ENCODE measurements at regions not wholly inside any gene's neighbourhood (a gene's known extent, or its start where the extent isn't known, plus 50 kb on each side); places are given as distances from the start of the nearest gene placed in this dataset.

- TF ChIP-seq, protein P1, sequence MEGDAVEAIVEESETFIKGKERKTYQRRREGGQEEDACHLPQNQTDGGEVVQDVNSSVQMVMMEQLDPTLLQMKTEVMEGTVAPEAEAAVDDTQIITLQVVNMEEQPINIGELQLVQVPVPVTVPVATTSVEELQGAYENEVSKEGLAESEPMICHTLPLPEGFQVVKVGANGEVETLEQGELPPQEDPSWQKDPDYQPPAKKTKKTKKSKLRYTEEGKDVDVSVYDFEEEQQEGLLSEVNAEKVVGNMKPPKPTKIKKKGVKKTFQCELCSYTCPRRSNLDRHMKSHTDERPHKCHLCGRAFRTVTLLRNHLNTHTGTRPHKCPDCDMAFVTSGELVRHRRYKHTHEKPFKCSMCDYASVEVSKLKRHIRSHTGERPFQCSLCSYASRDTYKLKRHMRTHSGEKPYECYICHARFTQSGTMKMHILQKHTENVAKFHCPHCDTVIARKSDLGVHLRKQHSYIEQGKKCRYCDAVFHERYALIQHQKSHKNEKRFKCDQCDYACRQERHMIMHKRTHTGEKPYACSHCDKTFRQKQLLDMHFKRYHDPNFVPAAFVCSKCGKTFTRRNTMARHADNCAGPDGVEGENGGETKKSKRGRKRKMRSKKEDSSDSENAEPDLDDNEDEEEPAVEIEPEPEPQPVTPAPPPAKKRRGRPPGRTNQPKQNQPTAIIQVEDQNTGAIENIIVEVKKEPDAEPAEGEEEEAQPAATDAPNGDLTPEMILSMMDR (IDR thresholded peaks at IDR 0.05; ENCODE audit: low read depth, low read length, missing input control), result no peak
- TF ChIP-seq JUND (IDR thresholded peaks at IDR 0.05) (no peak), TAF1 (conservative IDR thresholded peaks at IDR 0.05) (no peak), FOXA1 (IDR thresholded peaks at IDR 0.05) (no peak), MAX (IDR thresholded peaks at IDR 0.05) (no peak), SP1 (IDR thresholded peaks at IDR 0.05) (no peak), YY1 (IDR thresholded peaks at IDR 0.05) (no peak), ZBTB33 (IDR thresholded peaks at IDR 0.05) (no peak)
- TF ChIP-seq, protein P2, sequence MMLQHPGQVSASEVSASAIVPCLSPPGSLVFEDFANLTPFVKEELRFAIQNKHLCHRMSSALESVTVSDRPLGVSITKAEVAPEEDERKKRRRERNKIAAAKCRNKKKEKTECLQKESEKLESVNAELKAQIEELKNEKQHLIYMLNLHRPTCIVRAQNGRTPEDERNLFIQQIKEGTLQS (IDR thresholded peaks at IDR 0.05), result no peak
Measured at GRCh38 chr2:2914252-2914651, 463.4 kb downstream of the EIPR1 start.

All from liver (tissue), 3 donors.